Endodermal cell (in vitro differentiated cells): ENCODE measurements at regions not wholly inside any gene's neighbourhood (a gene's known extent, or its start where the extent isn't known, plus 50 kb on each side); places are given as distances from the start of the nearest gene placed in this dataset.

Experiments used
- DNase-seq: peaks from one replicate; pipeline ENCODE4 v3.0.0-alpha.2; 2017
- H3K27ac ChIP-seq: 2 replicates; pipeline ENCODE4 v1.5.1; 2013; ENCODE audit warnings: mild to moderate bottlenecking, low read depth, low read length, moderate library complexity
- H3K27me3 ChIP-seq: 2 replicates; pipeline ENCODE4 v1.6.1; 2013; ENCODE audit warnings: mild to moderate bottlenecking, low read length, moderate library complexity; ENCODE audit not compliant: insufficient read depth, control insufficient read depth, poor library complexity, severe bottlenecking
- H3K36me3 ChIP-seq: 2 replicates; pipeline ENCODE4 v1.7.0; 2013; ENCODE audit warnings: mild to moderate bottlenecking, low read length, moderate library complexity; ENCODE audit not compliant: control insufficient read depth, insufficient read depth
- H3K4me1 ChIP-seq: one replicate; pipeline ENCODE4 v1.7.0; 2013; ENCODE audit warnings: low read length; ENCODE audit not compliant: control insufficient read depth, insufficient read depth
- H3K4me3 ChIP-seq: 2 replicates; pipeline ENCODE4 v1.5.1; 2013; ENCODE audit warnings: mild to moderate bottlenecking, low read length, moderate library complexity
- H3K9ac ChIP-seq: 2 replicates; pipeline ENCODE4 v1.6.1; 2013; ENCODE audit warnings: mild to moderate bottlenecking, low read length, moderate library complexity; ENCODE audit not compliant: poor library complexity, severe bottlenecking; ENCODE audit errors: extremely low read depth
- H3K9me3 ChIP-seq: 2 replicates; pipeline ENCODE4 v1.6.1; 2013; ENCODE audit warnings: mild to moderate bottlenecking, low read length, moderate library complexity; ENCODE audit not compliant: control insufficient read depth
- H3K27ac Mint-ChIP-seq: 2 replicates; pipeline ENCODE4 v1.8.0; 2020; ENCODE audit warnings: mixed read lengths
- H3K27me3 Mint-ChIP-seq: 2 replicates; pipeline ENCODE4 v1.8.0; 2021; ENCODE audit warnings: mild to moderate bottlenecking, mixed read lengths; ENCODE audit not compliant: insufficient read depth
- H3K36me3 Mint-ChIP-seq: 2 replicates; pipeline ENCODE4 v1.8.0; 2020; ENCODE audit warnings: low read depth, mixed read lengths
- H3K4me1 Mint-ChIP-seq: 2 replicates; pipeline ENCODE4 v1.8.0; 2020; ENCODE audit warnings: mixed read lengths
- H3K4me3 Mint-ChIP-seq: 2 replicates; pipeline ENCODE4 v1.8.0; 2020; ENCODE audit warnings: mild to moderate bottlenecking, moderate library complexity, mixed read lengths
- H3K9me3 Mint-ChIP-seq: 2 replicates; pipeline ENCODE4 v1.8.0; 2020; ENCODE audit warnings: mild to moderate bottlenecking, mixed read lengths
- WGBS, 2 experiments: methylation state at CpG; one replicate each; pipeline versions ENCODE4 v1.1.5 to v1.1.7; 2013; ENCODE audit warnings: missing lambda C conversion rate in 2 of 2, mixed read lengths in 1 of 2; ENCODE audit not compliant: insufficient coverage in 1 of 2, insufficient read length in 1 of 2; 5-methylcytosine and 5-hydroxymethylcytosine counted together
- TF ChIP-seq, protein P1 (sequence below): fragments of 200-600 bp; sonication (generic); conservative IDR thresholded peaks from 2 replicates; pipeline ENCODE4 v1.5.0; 2021; ENCODE audit warnings: antibody characterized with exemption, mild to moderate bottlenecking

GRCh38 chr11:45459491-45459890, 173.3 kb upstream of the SYT13 start:
- peaks cover 12% of the 10 kb centered on the region for H3K27me3 Mint-ChIP-seq
- no peaks in the 10 kb centered on the region for H3K4me1 Mint-ChIP-seq
- peaks cover 9% of the 10 kb centered on the region for H3K9me3 Mint-ChIP-seq
- no peak overlapping the region for H3K4me3 Mint-ChIP-seq
- H3K4me3 ChIP-seq: no peak overlapping the region
- H3K27me3 ChIP-seq: no peaks in the 10 kb centered on the region
- H3K4me1 ChIP-seq: no peaks in the 10 kb centered on the region
- no peak for DNase-seq
- H3K27ac Mint-ChIP-seq: no peak overlapping the region
- H3K27ac ChIP-seq: no peak overlapping the region
- no peaks in the 10 kb centered on the region for H3K36me3 Mint-ChIP-seq
- no peaks in the 10 kb centered on the region for H3K9me3 ChIP-seq
- TF ChIP-seq, protein P1, sequence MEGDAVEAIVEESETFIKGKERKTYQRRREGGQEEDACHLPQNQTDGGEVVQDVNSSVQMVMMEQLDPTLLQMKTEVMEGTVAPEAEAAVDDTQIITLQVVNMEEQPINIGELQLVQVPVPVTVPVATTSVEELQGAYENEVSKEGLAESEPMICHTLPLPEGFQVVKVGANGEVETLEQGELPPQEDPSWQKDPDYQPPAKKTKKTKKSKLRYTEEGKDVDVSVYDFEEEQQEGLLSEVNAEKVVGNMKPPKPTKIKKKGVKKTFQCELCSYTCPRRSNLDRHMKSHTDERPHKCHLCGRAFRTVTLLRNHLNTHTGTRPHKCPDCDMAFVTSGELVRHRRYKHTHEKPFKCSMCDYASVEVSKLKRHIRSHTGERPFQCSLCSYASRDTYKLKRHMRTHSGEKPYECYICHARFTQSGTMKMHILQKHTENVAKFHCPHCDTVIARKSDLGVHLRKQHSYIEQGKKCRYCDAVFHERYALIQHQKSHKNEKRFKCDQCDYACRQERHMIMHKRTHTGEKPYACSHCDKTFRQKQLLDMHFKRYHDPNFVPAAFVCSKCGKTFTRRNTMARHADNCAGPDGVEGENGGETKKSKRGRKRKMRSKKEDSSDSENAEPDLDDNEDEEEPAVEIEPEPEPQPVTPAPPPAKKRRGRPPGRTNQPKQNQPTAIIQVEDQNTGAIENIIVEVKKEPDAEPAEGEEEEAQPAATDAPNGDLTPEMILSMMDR: no peak
- 82 to 90% methylated on average over 1 to 5 of the region's 5 CpGs for WGBS, 2 experiments
- H3K9ac ChIP-seq: no peak overlapping the region
- H3K36me3 ChIP-seq: no peaks in the 10 kb centered on the region

DNA sequence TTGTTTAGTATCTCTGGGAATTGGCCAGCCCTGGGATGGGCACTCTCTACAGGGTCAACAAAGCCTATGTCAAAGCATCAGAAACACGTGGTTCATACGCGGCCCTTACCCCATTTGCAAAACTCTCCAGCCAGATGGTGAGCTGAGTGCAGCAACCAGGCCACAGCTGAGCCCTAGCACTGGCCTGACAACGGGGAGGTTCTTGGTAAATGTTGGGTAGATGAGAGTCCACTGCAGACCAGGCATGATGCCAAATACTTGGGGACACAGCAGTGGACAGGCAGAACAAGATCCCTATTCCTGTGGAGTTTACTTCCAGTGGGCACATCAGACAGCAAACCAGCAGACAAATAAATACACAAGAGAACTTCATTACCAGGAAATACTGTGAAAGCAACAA, 172.1 kb upstream of the SYT13 start:
- WGBS, 2 experiments: 90% methylated on average over 2 to 4 of the region's 4 CpGs
- Histone ChIP-seq H3K4me1 (no peaks in the 10 kb centered on the region), H3K36me3 (no peaks in the 10 kb centered on the region), H3K4me3 (no peak overlapping the region), H3K27ac (no peak overlapping the region), H3K27me3 (no peaks in the 10 kb centered on the region), H3K9ac (no peak overlapping the region), H3K9me3 (no peaks in the 10 kb centered on the region)
- H3K27ac Mint-ChIP-seq: no peak overlapping the region
- H3K36me3 Mint-ChIP-seq: no peaks in the 10 kb centered on the region
- H3K9me3 Mint-ChIP-seq: peaks cover 9% of the 10 kb centered on the region
- H3K4me3 Mint-ChIP-seq: no peak overlapping the region
- TF ChIP-seq, protein P1: no peak
- DNase-seq: no peak
- H3K4me1 Mint-ChIP-seq: no peaks in the 10 kb centered on the region
- peaks cover 12% of the 10 kb centered on the region for H3K27me3 Mint-ChIP-seq

DNA sequence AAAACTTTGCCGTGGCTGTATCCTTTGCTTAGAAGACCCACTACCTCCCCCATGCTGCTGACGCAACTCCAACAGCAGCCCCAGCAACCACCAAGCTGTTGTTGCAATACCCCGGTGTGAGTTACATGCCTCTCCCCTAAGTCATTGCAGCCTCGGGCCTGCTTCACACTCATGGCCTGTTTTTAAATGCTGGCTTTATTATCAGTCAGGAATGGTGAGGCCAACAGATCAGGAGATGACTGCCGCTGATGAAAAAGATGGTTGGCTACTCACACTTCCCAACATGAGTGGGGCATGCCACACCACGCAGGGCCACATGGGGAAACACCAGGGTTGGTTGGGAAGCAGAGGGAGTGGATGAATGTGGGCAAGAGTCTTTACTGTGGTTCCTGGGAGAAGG, 171.5 kb upstream of the SYT13 start:
- H3K27me3 Mint-ChIP-seq: peaks cover 12% of the 10 kb centered on the region
- 90 to 97% methylated on average over 6 of the region's 6 CpGs for WGBS, 2 experiments

More for the DNA sequence above, 171.5 kb upstream of the SYT13 start:
- Histone ChIP-seq H3K4me3 (no peak overlapping the region), H3K27ac (no peak overlapping the region), H3K36me3 (no peaks in the 10 kb centered on the region), H3K4me1 (no peaks in the 10 kb centered on the region), H3K27me3 (no peaks in the 10 kb centered on the region), H3K9me3 (no peaks in the 10 kb centered on the region), H3K9ac (no peak overlapping the region)
- H3K27ac Mint-ChIP-seq: no peak overlapping the region
- peaks cover 9% of the 10 kb centered on the region for H3K9me3 Mint-ChIP-seq
- no peak for DNase-seq
- TF ChIP-seq, protein P1: no peak
- H3K36me3 Mint-ChIP-seq: no peaks in the 10 kb centered on the region
- no peak overlapping the region for H3K4me3 Mint-ChIP-seq
- no peaks in the 10 kb centered on the region for H3K4me1 Mint-ChIP-seq
